GM21515 (cell line): ENCODE measurements at regions not wholly inside any gene's neighbourhood (a gene's known extent, or its start where the extent isn't known, plus 50 kb on each side); places are given as distances from the start of the nearest gene placed in this dataset.

ENCODE experiments used
- ATAC-seq: cut with Tn5 transposase; IDR thresholded peaks from one replicate; pipeline ENCODE4 v1.9.1; 2021; ENCODE audit not compliant: unreplicated experiment

DNA sequence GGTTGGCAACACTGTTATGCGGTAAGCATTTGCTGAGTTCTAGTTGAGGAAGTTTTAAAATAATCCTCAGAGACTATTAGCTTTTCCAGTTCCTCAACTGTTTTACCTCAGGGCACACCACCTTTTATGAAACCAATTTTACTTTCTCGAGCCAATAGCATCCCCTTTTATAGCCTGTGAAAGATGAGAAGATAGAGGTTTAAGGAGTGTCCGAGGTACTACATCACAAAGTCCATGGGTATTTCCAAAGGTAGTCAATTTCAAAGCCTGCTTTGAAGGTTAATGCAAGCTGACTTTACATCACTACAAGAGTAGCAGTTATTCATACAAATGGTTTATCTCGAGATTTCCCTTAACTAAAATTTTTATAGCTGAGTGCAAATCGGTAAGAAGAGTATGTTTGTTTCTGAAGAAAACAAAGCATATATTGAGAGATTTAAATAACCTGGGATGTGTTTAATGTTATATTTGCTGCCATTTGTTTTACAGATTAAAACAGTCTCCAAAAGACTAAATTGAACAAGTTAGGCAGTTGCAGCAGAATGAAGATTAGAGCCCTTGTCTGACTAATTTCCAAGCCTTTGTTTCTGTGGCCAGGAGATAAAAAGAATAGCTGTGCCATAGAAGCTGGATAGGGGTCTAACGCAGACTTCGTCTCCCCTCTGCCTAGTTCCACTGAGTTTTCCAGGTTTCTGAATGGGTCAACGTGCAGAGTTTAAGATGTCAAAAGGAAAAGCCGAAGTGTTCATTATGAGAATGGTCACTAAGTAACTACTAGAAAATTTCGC, 74.7 kb upstream of the TRPC4 start:
- ATAC-seq, result no peak

- no peak for ATAC-seq
Observed at GRCh38 chr13:37942929-37943328, 73.4 kb upstream of the TRPC4 start.

DNA sequence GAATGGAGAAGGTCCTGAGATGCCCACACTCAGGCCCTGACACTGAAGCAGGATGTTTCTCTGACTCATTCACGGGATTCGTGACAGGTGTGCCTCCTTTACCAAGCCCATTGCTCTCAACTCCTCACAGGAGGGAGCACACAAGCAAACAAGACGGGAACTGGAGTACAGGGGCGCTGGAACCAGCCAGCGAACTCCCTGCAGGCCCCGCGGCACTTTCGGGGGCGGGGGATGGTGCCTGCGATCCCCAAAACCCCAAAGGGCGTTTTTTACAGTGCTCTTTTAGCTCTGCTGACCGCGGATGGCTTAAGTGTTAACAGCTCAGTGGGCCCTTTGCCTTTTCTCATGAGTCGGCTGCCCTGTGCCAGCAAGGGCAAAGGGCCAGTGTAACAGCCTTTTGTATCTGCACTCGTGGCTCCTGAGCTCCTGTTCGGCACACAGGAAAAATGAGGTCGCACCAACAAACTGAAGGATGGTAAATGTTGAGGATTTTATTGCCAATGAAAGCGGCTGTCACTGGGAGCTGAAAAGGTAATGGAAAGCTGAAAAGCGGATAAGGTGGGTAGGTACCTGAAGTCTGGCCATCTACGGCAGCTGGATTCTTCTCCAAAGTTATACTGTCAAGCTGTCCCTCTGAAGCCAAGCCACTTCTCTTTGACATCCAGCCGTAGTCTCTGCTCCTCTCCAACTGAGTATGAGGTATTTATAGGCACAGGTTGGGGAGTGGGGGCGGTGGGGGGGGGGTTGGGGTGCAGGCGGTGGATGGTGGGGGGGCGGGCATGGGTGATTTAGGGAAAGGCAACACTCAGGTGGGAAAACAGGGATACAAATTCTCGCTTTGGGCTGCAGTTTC, 65.0 kb upstream of the TRPC4 start:
- no peak for ATAC-seq

DNA sequence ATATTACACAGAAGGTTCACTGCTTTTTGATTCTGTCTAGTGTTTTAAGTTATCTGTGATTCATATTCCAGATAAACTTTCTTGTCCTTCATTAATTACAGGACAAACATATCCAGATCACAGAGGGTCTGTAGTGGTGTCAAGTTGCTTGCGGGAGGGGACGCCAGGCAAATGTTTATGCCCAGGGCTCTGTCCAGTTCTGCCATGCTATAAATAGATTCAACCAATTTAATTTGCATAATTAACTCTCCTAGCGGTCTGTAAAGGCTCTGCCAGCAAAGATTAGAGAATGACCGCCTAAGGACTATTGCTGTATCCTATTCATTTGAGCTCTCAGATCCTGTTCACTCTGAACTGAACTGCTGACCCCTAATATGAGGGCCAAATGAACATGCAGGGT, 59.7 kb upstream of the TRPC4 start:
- ATAC-seq, result no peak

DNA sequence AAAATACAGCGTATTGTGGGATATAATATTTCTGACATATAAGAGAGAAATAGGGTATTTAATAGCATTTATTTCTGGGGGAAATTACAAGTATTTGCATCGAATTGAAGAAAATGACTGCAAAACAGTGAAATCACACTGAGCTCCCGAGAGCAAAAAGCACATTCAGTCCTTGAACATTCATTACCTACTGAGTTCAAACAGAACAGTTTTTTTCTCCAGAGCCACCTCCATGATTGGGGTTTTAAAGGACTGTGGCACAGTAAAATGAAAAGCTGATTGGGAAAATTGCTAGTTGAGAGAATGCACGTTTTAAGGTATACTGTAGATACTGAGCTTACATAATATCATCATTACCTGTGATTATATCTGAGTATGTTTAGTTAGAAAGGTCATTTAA, 58.0 kb upstream of the TRPC4 start:
- no peak for ATAC-seq

GRCh38 chr13:37925878-37926473, 56.4 kb upstream of the TRPC4 start:
- no peak for ATAC-seq

DNA sequence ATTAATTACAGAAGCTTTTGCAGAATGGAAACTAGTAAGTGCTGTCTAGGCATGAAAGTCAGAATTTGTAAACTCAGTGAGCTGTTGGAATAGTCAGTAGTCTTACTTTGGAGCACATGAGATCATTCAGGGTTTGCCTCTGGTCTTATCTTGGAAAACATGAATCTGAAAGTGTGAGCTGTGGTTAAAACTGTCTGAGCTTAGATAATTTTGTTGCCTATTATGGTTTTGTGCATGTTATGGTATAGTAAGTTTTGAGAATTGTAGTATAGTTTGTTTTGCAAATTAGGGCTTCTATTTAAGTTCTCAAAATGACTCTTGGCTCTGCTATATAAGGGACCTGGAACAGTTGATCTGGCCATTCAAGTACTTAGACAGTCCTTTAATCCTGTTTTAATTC, 53.7 kb upstream of the TRPC4 start:
- ATAC-seq, result no peak

GRCh38 chr13:37919329-37919880, 49.8 kb upstream of the TRPC4 start:
- ATAC-seq, result no peak
